Keratinocyte (primary cell): ENCODE measurements at regions not wholly inside any gene's neighbourhood (a gene's known extent, or its start where the extent isn't known, plus 50 kb on each side); places are given as distances from the start of the nearest gene placed in this dataset.

Experiments
- DNase-seq: peaks from one replicate; pipeline ENCODE4 v3.0.0-alpha.2; 2011; ENCODE audit warnings: low read depth, missing footprints, low spot score
- FAIRE-seq: peaks from 2 replicates; lab custom pipeline; 2011; peaks lifted over from hg19 to GRCh38; lab: Jason Lieb, UNC
- H2AFZ ChIP-seq: 2 replicates; pipeline ENCODE4 v1.6.0; 2012; ENCODE audit warnings: low read length, control low read depth, inconsistent platforms; ENCODE audit not compliant: control insufficient read depth
- H3K27ac ChIP-seq: 2 replicates; pipeline ENCODE4 v1.5.1; 2011; ENCODE audit warnings: low read length; ENCODE audit not compliant: control insufficient read depth, insufficient read depth
- H3K27me3 ChIP-seq: 3 replicates; pipeline ENCODE4 v1.6.0; 2011; ENCODE audit warnings: low read length; ENCODE audit not compliant: control insufficient read depth, insufficient read depth; ENCODE audit errors: extremely low read depth
- H3K36me3 ChIP-seq, 2 experiments: 2 replicates in 1 of 2; 3 replicates in 1 of 2; pipeline ENCODE4 v1.5.1; 2011; ENCODE audit warnings: low read length in 2 of 2, mild to moderate bottlenecking in 1 of 2; ENCODE audit not compliant: control insufficient read depth in 2 of 2, insufficient read depth in 2 of 2; ENCODE audit errors: extremely low read depth in 1 of 2
- H3K4me1 ChIP-seq: 3 replicates; pipeline ENCODE4 v1.5.1; 2011; ENCODE audit warnings: low read length; ENCODE audit not compliant: control insufficient read depth, insufficient read depth; ENCODE audit errors: extremely low read depth
- H3K4me2 ChIP-seq: 3 replicates; pipeline ENCODE4 v1.6.0; 2011; ENCODE audit warnings: low read depth, low read length; ENCODE audit not compliant: control insufficient read depth, insufficient read depth; ENCODE audit errors: extremely low read depth
- H3K4me3 ChIP-seq, 3 experiments: fragments of 200-600 bp in 1 of 3; sonication (generic) in 1 of 3; 2 replicates in 2 of 3; 3 replicates in 1 of 3; pipeline ENCODE4 v1.5.1; 2011 to 2016; ENCODE audit warnings: low read length in 3 of 3, mild to moderate bottlenecking in 3 of 3, control low read depth in 2 of 3, inconsistent platforms in 1 of 3, low read depth in 1 of 3, mixed read lengths in 1 of 3, mixed run types in 1 of 3, moderate library complexity in 1 of 3; ENCODE audit not compliant: control insufficient read depth in 2 of 3, insufficient read depth in 2 of 3; ENCODE audit errors: extremely low read depth in 1 of 3
- H3K79me2 ChIP-seq: 2 replicates; pipeline ENCODE4 v1.6.0; 2012; ENCODE audit warnings: low read length; ENCODE audit not compliant: control insufficient read depth, insufficient read depth
- H3K9ac ChIP-seq: 3 replicates; pipeline ENCODE4 v1.6.0; 2011; ENCODE audit warnings: low read length; ENCODE audit not compliant: control insufficient read depth, insufficient read depth; ENCODE audit errors: extremely low read depth
- H3K9me1 ChIP-seq: 3 replicates; pipeline ENCODE4 v1.6.0; 2011; ENCODE audit warnings: low read length; ENCODE audit not compliant: control insufficient read depth, insufficient read depth; ENCODE audit errors: extremely low read depth
- H3K9me3 ChIP-seq: 2 replicates; pipeline ENCODE4 v1.5.1; 2012; ENCODE audit warnings: low read depth, low read length; ENCODE audit not compliant: control insufficient read depth
- H4K20me1 ChIP-seq: 3 replicates; pipeline ENCODE4 v1.6.0; 2011; ENCODE audit warnings: low read length; ENCODE audit not compliant: control insufficient read depth, insufficient read depth; ENCODE audit errors: extremely low read depth
- CTCF ChIP-seq, 3 experiments: IDR thresholded peaks in 1 of 3; conservative IDR thresholded peaks in 1 of 3; optimal IDR thresholded peaks in 1 of 3; 2 replicates in 2 of 3; 3 replicates in 1 of 3; pipeline versions ENCODE3 to v1.5.1; 2011; ENCODE audit warnings: low read length in 3 of 3, mild to moderate bottlenecking in 3 of 3, moderate library complexity in 2 of 3, control low read depth in 1 of 3, inconsistent platforms in 1 of 3; ENCODE audit not compliant: insufficient read depth in 2 of 3; ENCODE audit errors: extremely low read depth in 1 of 3
- EZH2 ChIP-seq: IDR thresholded peaks from one replicate; pipeline ENCODE4 v1.6.1; 2012; ENCODE audit warnings: inconsistent platforms, mild to moderate bottlenecking, low read length, moderate library complexity
- dilution Hi-C: fragments of 300-500 bp; cut with MboI; formaldehyde crosslinking; loops from one replicate; pipeline ENCODE4 v1.7.0; 2020; ENCODE audit warnings: low sequenced_read_pairs; ENCODE audit not compliant: extremely low pct_ligation_motif_present

DNA sequence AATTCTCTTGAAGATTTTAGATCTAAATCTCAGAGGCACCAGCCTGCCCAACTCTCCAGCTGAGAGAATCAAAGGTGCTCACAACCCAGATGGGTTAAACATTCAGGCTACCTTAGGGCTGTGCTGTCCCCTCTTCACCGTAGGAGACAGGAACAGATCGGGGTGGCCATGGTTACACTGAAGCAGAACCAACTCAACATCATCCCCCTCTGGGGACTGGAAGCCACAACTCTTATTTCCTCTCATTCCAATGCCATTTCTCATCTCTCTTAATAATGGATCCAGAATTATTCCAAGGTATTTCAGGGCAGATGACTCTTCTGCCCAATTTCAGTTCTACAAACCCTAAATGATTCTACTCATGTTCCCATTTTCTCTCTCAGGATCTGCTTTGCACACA is 109.7 kb downstream of the NKX6-1 start:
- DNase-seq (no peak), FAIRE-seq (no peak)
- H3K79me2 ChIP-seq: no peaks in the 10 kb centered on the region
- H3K27me3 ChIP-seq: peaks cover under 1% of the 10 kb centered on the region
- no peaks in the 10 kb centered on the region for H3K36me3 ChIP-seq
- H3K27ac ChIP-seq: no peak overlapping the region
- H3K9ac ChIP-seq: no peak overlapping the region
- no peaks in the 10 kb centered on the region for H3K4me1 ChIP-seq
- no peaks in the 10 kb centered on the region for H3K9me1 ChIP-seq
- no peak overlapping the region for H2AFZ ChIP-seq
- dilution Hi-C loops: no loop called here
- no peak overlapping the region for H3K4me3 ChIP-seq
- no peaks in the 10 kb centered on the region for H4K20me1 ChIP-seq
- TF ChIP-seq EZH2: no peak
- TF ChIP-seq CTCF (optimal IDR thresholded peaks at IDR 0.05 in 1 of 3, IDR thresholded peaks at IDR 0.05 in 1 of 3, conservative IDR thresholded peaks at IDR 0.05 in 1 of 3; ENCODE audit: extremely low read depth in 1 of 3, insufficient read depth in 2 of 3, low read length in 3 of 3): no peak
- H3K9me3 ChIP-seq: no peaks in the 10 kb centered on the region
- H3K4me2 ChIP-seq: no peak overlapping the region

- Histone ChIP-seq H3K4me1 (no peaks in the 10 kb centered on the region), H3K36me3 (no peaks in the 10 kb centered on the region), H4K20me1 (no peaks in the 10 kb centered on the region), H3K9me1 (no peaks in the 10 kb centered on the region), H3K4me3 (no peak overlapping the region), H2AFZ (no peak overlapping the region), H3K9ac (no peak overlapping the region), H3K79me2 (no peaks in the 10 kb centered on the region), H3K27me3 (no peaks in the 10 kb centered on the region), H3K4me2 (no peak overlapping the region), H3K9me3 (no peaks in the 10 kb centered on the region), H3K27ac (no peak overlapping the region)
- FAIRE-seq (no peak), DNase-seq (no peak)
- TF ChIP-seq EZH2: no peak
- no peak for TF ChIP-seq CTCF (optimal IDR thresholded peaks at IDR 0.05 in 1 of 3, IDR thresholded peaks at IDR 0.05 in 1 of 3, conservative IDR thresholded peaks at IDR 0.05 in 1 of 3; ENCODE audit: extremely low read depth in 1 of 3, insufficient read depth in 2 of 3, low read length in 3 of 3)
- dilution Hi-C loops: no loop called here
Measured at GRCh38 chr4:84385203-84385602, 113.9 kb downstream of the NKX6-1 start.
